Adrenal gland (tissue), 5 donors: ENCODE measurements at regions not wholly inside any gene's neighbourhood (a gene's known extent, or its start where the extent isn't known, plus 50 kb on each side); places are given as distances from the start of the nearest gene placed in this dataset.

Source experiments
- CTCF ChIP-seq, 6 experiments: fragments of 450-650 bp in 4 of 6; fragments of 200-600 bp in 2 of 6; sonication (generic) in 1 of 6; IDR thresholded peaks; 1 replicate in 5 of 6; 2 replicates in 1 of 6; pipeline versions ENCODE4 v1.5.1 to v1.8.0; 2016 to 2021; ENCODE audit warnings: antibody characterized with exemption in 6 of 6, mild to moderate bottlenecking in 2 of 6, moderate library complexity in 1 of 6
- POLR2A ChIP-seq, 2 donors: fragments of 450-650 bp; IDR thresholded peaks; one replicate each; pipeline ENCODE4 v1.6.1; 2017; ENCODE audit warnings: antibody characterized with exemption in 2 of 2, mild to moderate bottlenecking in 2 of 2, moderate library complexity in 1 of 2
- donor health status: DM: no; HTN: no; CAD: no.

GRCh38 chr12:95402096-95402495 is 71.9 kb upstream of the METAP2 start:
- TF ChIP-seq POLR2A (IDR thresholded peaks at IDR 0.05) (no peak), CTCF (IDR thresholded peaks at IDR 0.05) (no peak)
